GM23338 (cell line): ENCODE measurements at regions not wholly inside any gene's neighbourhood (a gene's known extent, or its start where the extent isn't known, plus 50 kb on each side); places are given as distances from the start of the nearest gene placed in this dataset.

Source experiments
- ATAC-seq: fragments of 200-7000 bp; cut with Tn5 transposase; 3 replicates; pipeline ENCODE4 v1.9.1; 2020
- DNase-seq: peaks from one replicate; pipeline ENCODE4 v3.0.0-alpha.2; 2015; ENCODE audit warnings: low spot score
- H2AFZ ChIP-seq: fragments of 200-600 bp; sonication (generic); 2 replicates; pipeline ENCODE4 v1.8.0; 2016; ENCODE audit warnings: antibody characterized with exemption, mild to moderate bottlenecking, moderate library complexity
- H3F3A ChIP-seq: fragments of 200-600 bp; sonication (generic); replicated peaks from 2 replicates; pipeline ENCODE4 v1.8.0; 2017; ENCODE audit warnings: antibody characterized with exemption, mixed run types, low read depth
- H3K27ac ChIP-seq: fragments of 200-600 bp; sonication (generic); 2 replicates; pipeline ENCODE4 v1.6.1; 2016; ENCODE audit warnings: low read depth
- H3K27me3 ChIP-seq: fragments of 200-600 bp; sonication (generic); 2 replicates; pipeline ENCODE4 v1.8.0; 2016; ENCODE audit warnings: mild to moderate bottlenecking, mixed run types, moderate library complexity; ENCODE audit not compliant: insufficient read depth
- H3K36me3 ChIP-seq: fragments of 200-600 bp; sonication (generic); 2 replicates; pipeline ENCODE4 v1.8.0; 2016; ENCODE audit warnings: mild to moderate bottlenecking; ENCODE audit not compliant: insufficient read depth
- H3K4me1 ChIP-seq: fragments of 200-600 bp; sonication (generic); 2 replicates; pipeline ENCODE4 v1.8.0; 2016; ENCODE audit warnings: mild to moderate bottlenecking, moderate library complexity; ENCODE audit not compliant: insufficient read depth
- H3K4me2 ChIP-seq: fragments of 200-600 bp; sonication (generic); 2 replicates; pipeline ENCODE4 v1.7.1; 2017; ENCODE audit warnings: mixed run types
- H3K4me3 ChIP-seq: fragments of 200-600 bp; sonication (generic); 2 replicates; pipeline ENCODE4 v1.6.1; 2016; ENCODE audit warnings: mixed run types
- H3K79me2 ChIP-seq: fragments of 200-600 bp; sonication (generic); replicated peaks from 2 replicates; pipeline ENCODE4 v1.8.0; 2017; ENCODE audit warnings: mild to moderate bottlenecking; ENCODE audit not compliant: insufficient read depth
- H3K9me2 ChIP-seq: fragments of 200-600 bp; sonication (generic); 2 replicates; pipeline ENCODE4 v1.8.0; 2017; ENCODE audit not compliant: insufficient read depth
- H4K20me1 ChIP-seq: fragments of 200-600 bp; sonication (generic); replicated peaks from 2 replicates; pipeline ENCODE4 v1.8.0; 2017; ENCODE audit warnings: mild to moderate bottlenecking; ENCODE audit not compliant: insufficient read depth
- H3K27ac Mint-ChIP-seq: 2 replicates; pipeline ENCODE4 v1.8.0; 2020; ENCODE audit warnings: inconsistent platforms, mild to moderate bottlenecking, moderate library complexity, mixed read lengths
- H3K27me3 Mint-ChIP-seq: 3 replicates; pipeline ENCODE4 v1.8.0; 2022; ENCODE audit warnings: low read depth, mild to moderate bottlenecking, moderate library complexity, mixed read lengths, inconsistent platforms; ENCODE audit not compliant: insufficient read depth, poor library complexity
- H3K36me3 Mint-ChIP-seq: 3 replicates; pipeline ENCODE4 v1.8.0; 2021; ENCODE audit warnings: low read depth, mild to moderate bottlenecking, inconsistent platforms, moderate library complexity, mixed read lengths
- H3K4me1 Mint-ChIP-seq: 3 replicates; pipeline ENCODE4 v1.8.0; 2020; ENCODE audit warnings: mild to moderate bottlenecking, inconsistent platforms, mixed read lengths
- H3K4me3 Mint-ChIP-seq: 3 replicates; pipeline ENCODE4 v1.8.0; 2021; ENCODE audit warnings: moderate library complexity, mild to moderate bottlenecking, inconsistent platforms, mixed read lengths
- H3K9me3 Mint-ChIP-seq: 3 replicates; pipeline ENCODE4 v1.8.0; 2020; ENCODE audit warnings: moderate library complexity, mild to moderate bottlenecking, inconsistent platforms, mixed read lengths
- CREB1 ChIP-seq: fragments of 250-450 bp; sonication (Bioruptor Pico); IDR thresholded peaks from 2 replicates; pipeline ENCODE4 v1.5.0; 2020; ENCODE audit warnings: low read depth, mild to moderate bottlenecking, moderate library complexity
- CTCF ChIP-seq, 2 experiments: fragments of 200-600 bp in 1 of 2; sonication (generic) in 1 of 2; conservative IDR thresholded peaks; 2 replicates each; pipeline versions ENCODE4 v1.5.1 to v1.6.1; 2016 to 2017; ENCODE audit warnings: antibody characterized with exemption in 2 of 2, low read depth in 2 of 2, mild to moderate bottlenecking in 2 of 2, moderate library complexity in 1 of 2
- ETS1 ChIP-seq: IDR thresholded peaks from 2 replicates; pipeline ENCODE4 v1.6.1; 2016; ENCODE audit warnings: antibody characterized with exemption
- EZH2 ChIP-seq: fragments of 200-600 bp; sonication (generic); IDR thresholded peaks from one replicate; pipeline ENCODE4 v1.8.0; 2017; ENCODE audit warnings: antibody characterized with exemption, mild to moderate bottlenecking, low read depth; ENCODE audit not compliant: unreplicated experiment
- EZH2phosphoT487 ChIP-seq: fragments of 200-600 bp; sonication (generic); IDR thresholded peaks from one replicate; pipeline ENCODE4 v1.8.1; 2018; ENCODE audit warnings: antibody characterized with exemption; ENCODE audit not compliant: unreplicated experiment
- JUNB ChIP-seq: IDR thresholded peaks from one replicate; pipeline ENCODE4 v1.6.1; 2016; ENCODE audit warnings: antibody characterized with exemption; ENCODE audit not compliant: unreplicated experiment
- NANOG ChIP-seq: IDR thresholded peaks from 2 replicates; pipeline ENCODE4 v1.6.1; 2016; ENCODE audit warnings: antibody characterized with exemption, borderline replicate concordance
- POLR2AphosphoS5 ChIP-seq: IDR thresholded peaks from 2 replicates; pipeline ENCODE4 v1.6.1; 2016; ENCODE audit warnings: antibody characterized with exemption, low read depth
- REST ChIP-seq: IDR thresholded peaks from one replicate; pipeline ENCODE4 v1.6.1; 2018; ENCODE audit warnings: antibody characterized with exemption; ENCODE audit not compliant: unreplicated experiment
- STAT1 ChIP-seq: IDR thresholded peaks from one replicate; pipeline ENCODE4 v1.6.1; 2016; ENCODE audit warnings: antibody characterized with exemption; ENCODE audit not compliant: unreplicated experiment
- ZNF114 ChIP-seq: fragments of 250-450 bp; sonication (Bioruptor Pico); IDR thresholded peaks from 2 replicates; pipeline ENCODE4 v1.5.0; 2020; ENCODE audit warnings: mild to moderate bottlenecking, moderate library complexity
- ZNF331 ChIP-seq: fragments of 250-450 bp; sonication (Bioruptor Pico); IDR thresholded peaks from 2 replicates; pipeline ENCODE4 v1.5.0; 2020; ENCODE audit warnings: low read depth, mild to moderate bottlenecking, moderate library complexity
- ZNF462 ChIP-seq: fragments of 250-450 bp; sonication (Bioruptor Pico); IDR thresholded peaks from 2 replicates; pipeline ENCODE4 v1.5.0; 2020; ENCODE audit warnings: mild to moderate bottlenecking, moderate library complexity

GRCh38 chr10:61845196-61845949 lies 56.1 kb upstream of the ARID5B start:
- H3K36me3 ChIP-seq: no peaks in the 10 kb centered on the region
- peak; percentile 65 for ATAC-seq
- no peak overlapping the region for H3K4me2 ChIP-seq
- no peak overlapping the region for H3K4me3 Mint-ChIP-seq
- peaks cover 59% of the 10 kb centered on the region for H3K27me3 Mint-ChIP-seq
- no peaks in the 10 kb centered on the region for H3K9me3 Mint-ChIP-seq
- peaks cover 18% of the 10 kb centered on the region for H3K4me1 Mint-ChIP-seq
- no peak overlapping the region for H3K27ac Mint-ChIP-seq
- no peaks in the 10 kb centered on the region for H3K27me3 ChIP-seq
- DNase-seq: no peak
- H3K36me3 Mint-ChIP-seq: no peaks in the 10 kb centered on the region
- no peaks in the 10 kb centered on the region for H3F3A ChIP-seq
- no peak overlapping the region for H3K4me3 ChIP-seq
- no peak overlapping the region for H3K27ac ChIP-seq
- H3K79me2 ChIP-seq: no peaks in the 10 kb centered on the region
- no peaks in the 10 kb centered on the region for H4K20me1 ChIP-seq
- no peaks in the 10 kb centered on the region; the same call in 1 of the 2 replicates for H3K4me1 ChIP-seq
- no peak overlapping the region for H2AFZ ChIP-seq
- no peaks in the 10 kb centered on the region for H3K9me2 ChIP-seq
- no peak for TF ChIP-seq ETS1
- no peak for TF ChIP-seq JUNB
- no peak for TF ChIP-seq REST
- TF ChIP-seq STAT1: no peak
- TF ChIP-seq CTCF (conservative IDR thresholded peaks at IDR 0.05; ENCODE audit: low read depth in 2 of 2): no peak
- no peak for TF ChIP-seq CREB1 (CRISPR knock-in tag)
- no peak for TF ChIP-seq ZNF462 (CRISPR knock-in tag)
- no peak for TF ChIP-seq ZNF331 (CRISPR knock-in tag)
- TF ChIP-seq NANOG: no peak
- TF ChIP-seq POLR2AphosphoS5: no peak
- no peak for TF ChIP-seq EZH2phosphoT487
- no peak for TF ChIP-seq ZNF114 (CRISPR knock-in tag)
- no peak for TF ChIP-seq EZH2
